ENCODE measurements at regions not wholly inside any gene's neighbourhood (a gene's known extent, or its start where the extent isn't known, plus 50 kb on each side); places are given as distances from the start of the nearest gene placed in this dataset.

GRCh38 chr1:219498666-219499065, 114.2 kb downstream of the ZC3H11B start:
- Histone ChIP-seq H2AFZ (ENCODE audit: low read length) (no peak overlapping the region), H3K4me2 (ENCODE audit: insufficient read depth in 1 of 2, low read depth in 2 of 2, low read length in 2 of 2) (no peak overlapping the region), H3K4me3 (ENCODE audit: extremely low read depth in 1 of 4, insufficient read depth in 2 of 4, low read depth in 3 of 4, low read length in 4 of 4) (no peak overlapping the region), H4K20me1 (replicated peaks in 1 of 2; ENCODE audit: control insufficient read depth in 1 of 2, insufficient read depth in 2 of 2, low read length in 2 of 2) (no peaks in the 10 kb centered on the region), H3K56ac (replicated peaks; ENCODE audit: insufficient read length, low read depth, low read length) (no peak overlapping the region), H3K9me3 (ENCODE audit: insufficient read depth in 2 of 2, low read depth in 1 of 2, low read length in 1 of 2) (no peaks in the 10 kb centered on the region), H3K9ac (replicated peaks in 1 of 4; ENCODE audit: extremely low read depth in 1 of 4, low read depth in 3 of 4, low read length in 3 of 4) (no peak overlapping the region), H3K4me1 (replicated peaks in 1 of 4; ENCODE audit: control insufficient read depth in 3 of 4, insufficient read depth in 4 of 4, low read length in 3 of 4) (no peaks in the 10 kb centered on the region), H2BK15ac (ENCODE audit: low read length) (no peak overlapping the region), H3K27ac (ENCODE audit: low read depth, low read length) (no peak overlapping the region), H4K5ac (ENCODE audit: insufficient read length, low read depth, low read length) (no peak overlapping the region), H3K36me3 (ENCODE audit: control insufficient read depth in 2 of 4, insufficient read depth in 4 of 4, low read length in 3 of 4) (no peaks in the 10 kb centered on the region), H3K23ac (ENCODE audit: insufficient read length) (no peak overlapping the region), H3K79me2 (ENCODE audit: control insufficient read depth in 1 of 2, insufficient read depth in 2 of 2, low read length in 2 of 2) (no peaks in the 10 kb centered on the region), H2BK12ac (ENCODE audit: low read depth, low read length) (no peak overlapping the region), H4K8ac (ENCODE audit: extremely low read depth, insufficient read depth, low read length) (no peak overlapping the region), H3K27me3 (replicated peaks in 1 of 4; ENCODE audit: control insufficient read depth in 3 of 4, extremely low read depth in 1 of 4, insufficient read depth in 3 of 4, low read length in 3 of 4) (no peaks in the 10 kb centered on the region), H3K4ac (replicated peaks; ENCODE audit: insufficient read length, low read depth, low read length) (no peak overlapping the region), H4K91ac (replicated peaks; ENCODE audit: insufficient read length, low read length) (no peak overlapping the region), H2BK20ac (ENCODE audit: low read length) (no peak overlapping the region), H2BK5ac (ENCODE audit: low read depth, low read length) (no peak overlapping the region), H3K23me2 (ENCODE audit: low read depth, low read length) (no peaks in the 10 kb centered on the region), H2BK120ac (replicated peaks; ENCODE audit: low read depth, low read length) (no peak overlapping the region), H3K79me1 (ENCODE audit: low read depth, low read length) (no peaks in the 10 kb centered on the region), H3K18ac (ENCODE audit: extremely low read depth, low read length) (no peak overlapping the region), H2AK5ac (ENCODE audit: low read depth, low read length) (no peak overlapping the region), H3K14ac (ENCODE audit: insufficient read length) (no peak overlapping the region)
- CTCF ChIA-PET (ENCODE audit: partially characterized antibody): no interaction called here
- no peak for FAIRE-seq
- TF ChIP-seq SRF (IDR thresholded peaks at IDR 0.05; ENCODE audit: low read depth, low read length) (no peak), RXRA (IDR thresholded peaks at IDR 0.05; ENCODE audit: insufficient read depth, low read depth, low read length) (no peak), SP1 (IDR thresholded peaks at IDR 0.05; ENCODE audit: low read depth, low read length) (no peak), CHD1 (IDR thresholded peaks at IDR 0.05; ENCODE audit: low read depth, low read length) (no peak), YY1 (IDR thresholded peaks at IDR 0.05; ENCODE audit: low read depth, low read length) (no peak), PHF8 (conservative IDR thresholded peaks at IDR 0.05; ENCODE audit: low read depth, low read length) (no peak), JUN (IDR thresholded peaks at IDR 0.05; ENCODE audit: low read depth, low read length) (no peak), E2F6 (IDR thresholded peaks at IDR 0.05) (no peak), USF2 (IDR thresholded peaks at IDR 0.05; ENCODE audit: low read length) (no peak), MAX (IDR thresholded peaks at IDR 0.05) (no peak), CBX8 (IDR thresholded peaks at IDR 0.05; ENCODE audit: borderline replicate concordance, low read depth, low read length) (no peak), GTF2F1 (IDR thresholded peaks at IDR 0.05; ENCODE audit: borderline replicate concordance, low read depth, low read length) (no peak)
- no peak for DNase-seq (ENCODE audit: low read depth in 1 of 2, low spot score in 2 of 2)
- WGBS, 2 experiments (ENCODE audit: extremely low coverage in 1 of 2, insufficient coverage in 1 of 2, insufficient read length in 1 of 2, insufficient replicate concordance in 2 of 2, low coverage in 1 of 2, low lambda C conversion rate in 2 of 2, missing lambda C conversion rate in 1 of 2): 89% methylated on average over 1 of the region's 1 CpG; no CpG with 5 or more reads in 1 of the 2 experiments
- POLR2A ChIA-PET (ENCODE audit: partially characterized antibody): no interaction called here
